A673 (cell line): ENCODE measurements at regions not wholly inside any gene's neighbourhood (a gene's known extent, or its start where the extent isn't known, plus 50 kb on each side); places are given as distances from the start of the nearest gene placed in this dataset.

Experiments used
- BruUV-seq: library from RNA; stranded (reverse); fragments of 400-500 nt; replicated peaks from 2 replicates; lab custom pipeline; 2021; lab: Mats Ljungman, UMichigan
- CTCF ChIA-PET: fragments of 300-600 bp; sonication (Branson Sonifier 250); formaldehyde crosslinking; loops from one replicate; lab custom pipeline; 2022; ENCODE audit warnings: antibody characterized with exemption; lab: Charles Lee
- POLR2A ChIA-PET: fragments of 300-600 bp; sonication (Branson Sonifier 250); formaldehyde crosslinking; loops from one replicate; lab custom pipeline; 2022; ENCODE audit warnings: antibody characterized with exemption; ENCODE audit not compliant: low non-redundant PET; lab: Charles Lee
- DNase-seq: peaks from one replicate; pipeline ENCODE4 v3.0.0-alpha.2; 2015; ENCODE audit warnings: low spot score
- H3K27ac ChIP-seq: fragments of 200-600 bp; sonication (generic); 2 replicates; pipeline ENCODE4 v1.5.1; 2016; ENCODE audit warnings: mixed run types, low read depth, mild to moderate bottlenecking, mixed read lengths, antibody characterized with exemption, low read length; ENCODE audit not compliant: poor library complexity, severe bottlenecking
- H3K27me3 ChIP-seq: fragments of 200-600 bp; sonication (generic); replicated peaks from 2 replicates; pipeline ENCODE4 v1.6.1; 2017; ENCODE audit warnings: mixed run types, low read depth, mild to moderate bottlenecking, mixed read lengths, antibody characterized with exemption, low read length; ENCODE audit not compliant: insufficient read depth, poor library complexity
- H3K36me3 ChIP-seq: fragments of 200-600 bp; sonication (generic); 2 replicates; pipeline ENCODE4 v1.6.1; 2016; ENCODE audit warnings: mixed run types, mild to moderate bottlenecking, mixed read lengths, antibody characterized with exemption, low read length; ENCODE audit not compliant: insufficient read depth, poor library complexity, severe bottlenecking
- H3K4me1 ChIP-seq: fragments of 200-600 bp; sonication (generic); 2 replicates; pipeline ENCODE4 v1.6.1; 2017; ENCODE audit warnings: mixed run types, mild to moderate bottlenecking, mixed read lengths, antibody characterized with exemption, low read length; ENCODE audit not compliant: insufficient read depth, poor library complexity, severe bottlenecking
- H3K4me3 ChIP-seq: fragments of 200-600 bp; sonication (generic); 2 replicates; pipeline ENCODE4 v1.5.1; 2016; ENCODE audit warnings: low read depth, mixed run types, mild to moderate bottlenecking, mixed read lengths, low read length; ENCODE audit not compliant: poor library complexity, severe bottlenecking
- H3K9me3 ChIP-seq: fragments of 200-600 bp; sonication (generic); 2 replicates; pipeline ENCODE4 v1.6.1; 2016; ENCODE audit warnings: mixed run types, low read depth, mild to moderate bottlenecking, mixed read lengths, antibody characterized with exemption, low read length; ENCODE audit not compliant: poor library complexity, severe bottlenecking
- CTCF ChIP-seq: fragments of 300-800, 200-600 bp; sonication (generic); conservative IDR thresholded peaks from 2 replicates; pipeline ENCODE4 v1.5.1; 2017; ENCODE audit warnings: low read depth, mild to moderate bottlenecking, antibody characterized with exemption, low read length, moderate library complexity, mixed read lengths
- EZH2 ChIP-seq: fragments of 200-600 bp; sonication (generic); IDR thresholded peaks from 2 replicates; pipeline ENCODE4 v1.6.1; 2017; ENCODE audit warnings: borderline replicate concordance, low read depth, mild to moderate bottlenecking, mixed read lengths, antibody characterized with exemption, low read length; ENCODE audit not compliant: poor library complexity, severe bottlenecking
- intact Hi-C: fragments of 100-400 bp; cut with micrococcal nuclease; formaldehyde crosslinking; loops from one replicate; pipeline ENCODE4 v1.10.0; 2022; ENCODE audit not compliant: unreplicated experiment

- BruUV-seq = no TSS peak
- ChIA-PET CTCF (no interaction called here), POLR2A (no interaction called here)
- intact Hi-C loops = no loop called here
- H3K4me1 ChIP-seq = no peaks in the 10 kb centered on the region
- H3K36me3 ChIP-seq = no peaks in the 10 kb centered on the region
- no peak for DNase-seq
- H3K9me3 ChIP-seq = no peaks in the 10 kb centered on the region
- H3K4me3 ChIP-seq = no peak overlapping the region
- TF ChIP-seq EZH2 (no peak), CTCF (no peak)
- no peak overlapping the region for H3K27ac ChIP-seq
- H3K27me3 ChIP-seq = no peaks in the 10 kb centered on the region
Observed at GRCh38 chr14:22210906-22211305, 378.1 kb downstream of the DAD1 start.

- DNase-seq = no peak
- Histone ChIP-seq H3K4me1 (no peaks in the 10 kb centered on the region), H3K36me3 (no peaks in the 10 kb centered on the region), H3K4me3 (no peak overlapping the region), H3K27ac (no peak overlapping the region), H3K27me3 (no peaks in the 10 kb centered on the region), H3K9me3 (no peaks in the 10 kb centered on the region)
- TF ChIP-seq CTCF (no peak), EZH2 (no peak)
- no TSS peak for BruUV-seq
- POLR2A ChIA-PET = no interaction called here
- CTCF ChIA-PET = no interaction called here
- intact Hi-C loops = no loop called here
Observed at GRCh38 chr14:22210026-22210425, 379.0 kb downstream of the DAD1 start.

- no TSS peak for BruUV-seq
- TF ChIP-seq EZH2 (no peak), CTCF (no peak)
- ChIA-PET POLR2A (no interaction called here), CTCF (no interaction called here)
- Histone ChIP-seq H3K9me3 (no peaks in the 10 kb centered on the region), H3K4me1 (no peaks in the 10 kb centered on the region), H3K36me3 (no peaks in the 10 kb centered on the region), H3K27me3 (no peaks in the 10 kb centered on the region), H3K4me3 (no peak overlapping the region), H3K27ac (no peak overlapping the region)
- intact Hi-C loops = no loop called here
- no peak for DNase-seq
Observed at GRCh38 chr14:22203036-22203435, 386.0 kb downstream of the DAD1 start.
